ENCODE measurements at regions not wholly inside any gene's neighbourhood (a gene's known extent, or its start where the extent isn't known, plus 50 kb on each side); places are given as distances from the start of the nearest gene placed in this dataset.

DNA sequence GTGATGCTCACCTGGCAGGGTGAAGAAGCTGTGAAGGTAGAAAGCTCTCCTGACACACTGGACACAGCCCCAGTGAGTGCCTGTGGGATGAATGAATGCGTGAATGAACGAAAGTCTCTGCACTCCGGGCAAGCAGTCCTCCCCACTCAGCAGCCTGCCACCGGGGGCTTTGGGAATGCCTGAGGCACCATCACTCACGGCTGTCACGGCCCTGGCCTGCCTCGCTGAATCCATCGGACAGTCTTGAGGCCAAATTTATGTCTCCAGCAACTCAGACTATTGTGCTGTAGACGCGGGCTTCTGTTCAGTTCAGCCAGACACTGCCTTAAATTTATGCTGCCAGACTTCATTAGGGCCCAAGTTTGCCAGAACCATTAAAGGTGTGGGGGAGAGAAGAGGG lies 62.9 kb upstream of the TEX51 start:
- H3K27me3 ChIP-seq: no peaks in the 10 kb centered on the region
- no peak for DNase-seq (ENCODE audit: low spot score in 2 of 2)
- no peak overlapping the region for H3K27ac ChIP-seq
- no peaks in the 10 kb centered on the region for H3K4me1 ChIP-seq
- TF ChIP-seq POLR2AphosphoS5 (IDR thresholded peaks at IDR 0.05): no peak
- TF ChIP-seq EP300 (IDR thresholded peaks at IDR 0.05): no peak
- TF ChIP-seq, protein P1, sequence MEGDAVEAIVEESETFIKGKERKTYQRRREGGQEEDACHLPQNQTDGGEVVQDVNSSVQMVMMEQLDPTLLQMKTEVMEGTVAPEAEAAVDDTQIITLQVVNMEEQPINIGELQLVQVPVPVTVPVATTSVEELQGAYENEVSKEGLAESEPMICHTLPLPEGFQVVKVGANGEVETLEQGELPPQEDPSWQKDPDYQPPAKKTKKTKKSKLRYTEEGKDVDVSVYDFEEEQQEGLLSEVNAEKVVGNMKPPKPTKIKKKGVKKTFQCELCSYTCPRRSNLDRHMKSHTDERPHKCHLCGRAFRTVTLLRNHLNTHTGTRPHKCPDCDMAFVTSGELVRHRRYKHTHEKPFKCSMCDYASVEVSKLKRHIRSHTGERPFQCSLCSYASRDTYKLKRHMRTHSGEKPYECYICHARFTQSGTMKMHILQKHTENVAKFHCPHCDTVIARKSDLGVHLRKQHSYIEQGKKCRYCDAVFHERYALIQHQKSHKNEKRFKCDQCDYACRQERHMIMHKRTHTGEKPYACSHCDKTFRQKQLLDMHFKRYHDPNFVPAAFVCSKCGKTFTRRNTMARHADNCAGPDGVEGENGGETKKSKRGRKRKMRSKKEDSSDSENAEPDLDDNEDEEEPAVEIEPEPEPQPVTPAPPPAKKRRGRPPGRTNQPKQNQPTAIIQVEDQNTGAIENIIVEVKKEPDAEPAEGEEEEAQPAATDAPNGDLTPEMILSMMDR (IDR thresholded peaks at IDR 0.05): no peak
- TF ChIP-seq POLR2A (IDR thresholded peaks at IDR 0.05): no peak
- no peak overlapping the region for H3K4me3 ChIP-seq
- H3K9me3 ChIP-seq: no peaks in the 10 kb centered on the region
- WGBS: 52% methylated on average over 8 of the region's 10 CpGs
- H3K36me3 ChIP-seq: no peaks in the 10 kb centered on the region

DNA sequence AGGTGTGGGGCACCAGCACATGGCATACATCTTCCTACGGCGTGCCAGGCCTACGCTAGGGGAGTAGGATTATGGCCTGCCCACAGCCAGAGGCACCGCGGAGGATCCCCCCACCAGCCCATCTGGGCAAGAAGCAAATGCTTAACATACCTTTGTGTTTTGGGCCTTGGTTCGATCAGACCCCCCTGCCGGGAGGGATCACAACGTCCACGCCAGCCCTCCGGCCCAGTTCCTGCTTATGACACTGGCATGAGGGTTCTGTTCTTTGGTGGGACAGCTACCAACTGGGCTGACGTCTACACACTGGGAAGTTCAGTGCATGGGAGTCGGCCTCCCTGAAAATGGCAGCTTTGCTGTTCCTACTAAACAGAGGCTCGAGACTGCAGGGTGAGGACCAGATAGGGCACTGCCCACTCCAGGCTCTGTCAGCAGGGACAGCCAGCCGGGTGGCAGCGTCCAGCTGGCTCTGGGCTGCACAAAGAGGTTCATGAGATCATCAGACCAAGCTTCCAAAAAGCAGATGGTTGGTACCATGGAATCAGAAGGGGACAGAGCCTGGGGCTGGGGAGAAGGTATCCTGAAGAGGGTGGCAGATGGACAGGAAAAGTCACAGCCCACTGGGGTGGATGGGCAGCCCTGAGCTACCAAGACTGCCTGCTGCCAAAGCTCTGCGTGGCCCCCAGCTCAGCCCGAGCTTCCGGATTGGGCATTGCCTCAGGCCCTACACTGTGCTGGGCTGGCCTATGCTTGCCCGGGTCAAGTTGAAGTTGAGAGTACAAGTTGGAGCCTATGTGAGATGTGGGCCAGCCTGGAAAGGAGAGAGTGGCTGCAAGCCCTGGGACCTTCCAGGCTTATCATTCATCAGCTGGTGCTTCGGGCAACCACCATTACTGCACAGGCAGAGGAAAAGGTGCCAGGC lies 61.7 kb upstream of the TEX51 start:
- no peak overlapping the region for H3K27ac ChIP-seq
- H3K4me1 ChIP-seq: no peaks in the 10 kb centered on the region
- 76% methylated on average over 8 of the region's 20 CpGs for WGBS
- H3K9me3 ChIP-seq: no peaks in the 10 kb centered on the region
- no peak for DNase-seq (ENCODE audit: low spot score in 2 of 2)
- no peaks in the 10 kb centered on the region for H3K36me3 ChIP-seq
- TF ChIP-seq, protein P1 (IDR thresholded peaks at IDR 0.05): no peak
- TF ChIP-seq EP300 (IDR thresholded peaks at IDR 0.05) (no peak), POLR2A (IDR thresholded peaks at IDR 0.05) (no peak), POLR2AphosphoS5 (IDR thresholded peaks at IDR 0.05) (no peak)
- H3K27me3 ChIP-seq: no peaks in the 10 kb centered on the region
- H3K4me3 ChIP-seq: no peak overlapping the region

DNA sequence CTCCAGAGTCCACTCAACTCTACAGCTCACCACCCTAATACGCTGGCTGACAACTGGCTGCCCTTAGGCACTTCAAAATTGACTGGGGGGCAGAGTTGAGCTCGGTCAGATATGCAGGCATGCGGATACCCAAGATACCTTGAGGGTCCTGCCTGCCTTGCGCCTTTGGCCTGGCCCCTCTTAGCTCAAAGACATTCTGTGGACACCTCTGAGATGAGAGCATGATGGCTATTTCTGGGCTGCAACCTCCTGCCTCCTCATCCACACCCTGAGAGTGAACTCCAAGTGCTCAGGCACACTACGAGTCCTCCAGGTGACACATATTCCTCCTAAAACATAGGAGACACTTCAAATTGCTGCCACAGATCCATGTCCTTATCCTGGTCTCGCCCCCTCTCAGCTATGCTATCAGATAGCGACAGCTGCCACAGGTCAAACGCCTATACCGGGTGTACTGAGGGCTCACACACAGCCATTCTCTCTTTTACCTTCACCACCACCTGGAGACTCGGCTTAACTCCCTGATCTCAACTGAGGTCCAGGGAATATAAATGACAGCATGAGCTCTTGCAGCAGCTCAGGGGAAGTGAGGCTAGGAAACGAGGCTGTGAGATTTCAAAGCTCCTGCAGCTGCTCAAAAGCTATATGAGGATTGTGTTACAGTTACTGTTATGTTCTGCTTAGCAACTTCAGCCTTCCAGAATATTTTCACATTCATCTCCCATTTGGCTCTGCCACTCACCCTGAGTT lies 60.5 kb upstream of the TEX51 start:
- H3K4me3 ChIP-seq: no peak overlapping the region
- H3K27ac ChIP-seq: no peak overlapping the region
- no peaks in the 10 kb centered on the region for H3K27me3 ChIP-seq
- no peaks in the 10 kb centered on the region for H3K4me1 ChIP-seq
- no peak for DNase-seq (ENCODE audit: low spot score in 2 of 2)
- H3K36me3 ChIP-seq: no peaks in the 10 kb centered on the region
- WGBS: 76% methylated on average over 11 of the region's 11 CpGs
- no peaks in the 10 kb centered on the region for H3K9me3 ChIP-seq
- no peak for TF ChIP-seq EP300 (IDR thresholded peaks at IDR 0.05)

DNA sequence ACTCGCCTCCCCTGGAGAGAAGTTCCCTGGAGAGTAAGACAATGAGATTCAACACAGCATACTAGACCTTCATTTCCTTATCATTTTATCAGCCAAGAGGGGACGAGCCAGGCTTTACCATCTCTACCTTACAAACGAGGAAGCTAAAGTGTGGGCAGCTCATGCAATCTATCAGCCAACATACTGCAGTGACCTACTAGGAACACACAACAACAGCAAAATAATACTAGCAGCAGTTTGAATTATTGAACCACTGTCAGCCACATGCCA lies 60.0 kb upstream of the TEX51 start:
- no peak for DNase-seq (ENCODE audit: low spot score in 2 of 2)
- no peak overlapping the region for H3K4me3 ChIP-seq
- no peaks in the 10 kb centered on the region for H3K36me3 ChIP-seq
- H3K4me1 ChIP-seq: no peaks in the 10 kb centered on the region
- 54% methylated on average over 3 of the region's 3 CpGs for WGBS
- TF ChIP-seq EP300 (IDR thresholded peaks at IDR 0.05) (no peak), POLR2AphosphoS5 (IDR thresholded peaks at IDR 0.05) (no peak), POLR2A (IDR thresholded peaks at IDR 0.05) (no peak)
- TF ChIP-seq, protein P1 (IDR thresholded peaks at IDR 0.05): no peak
- no peaks in the 10 kb centered on the region for H3K27me3 ChIP-seq
- no peak overlapping the region for H3K27ac ChIP-seq
- H3K9me3 ChIP-seq: no peaks in the 10 kb centered on the region

DNA sequence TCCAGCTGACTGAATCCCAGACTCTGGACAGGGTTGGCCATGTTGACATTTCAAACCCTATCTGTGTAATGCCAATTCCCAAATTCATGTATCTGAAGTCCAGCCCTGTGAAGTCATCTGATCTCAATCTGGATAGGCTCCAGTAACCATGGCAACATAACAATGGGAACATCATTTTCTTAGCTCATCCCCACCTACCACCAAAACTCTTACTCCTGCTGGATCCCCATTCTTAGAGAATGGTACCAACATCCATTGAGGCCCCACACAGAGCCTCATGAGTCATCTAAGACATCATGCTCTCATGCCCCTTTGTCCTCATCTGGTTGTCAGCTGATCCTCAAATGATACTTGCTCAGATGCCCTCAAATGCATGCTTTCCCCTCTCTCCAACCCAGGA lies 58.9 kb upstream of the TEX51 start:
- H3K9me3 ChIP-seq: no peaks in the 10 kb centered on the region
- H3K36me3 ChIP-seq: no peaks in the 10 kb centered on the region
- H3K27ac ChIP-seq: no peak overlapping the region
- no peak for TF ChIP-seq POLR2A (IDR thresholded peaks at IDR 0.05)
- TF ChIP-seq POLR2AphosphoS5 (IDR thresholded peaks at IDR 0.05): no peak
- TF ChIP-seq EP300 (IDR thresholded peaks at IDR 0.05): no peak
- TF ChIP-seq, protein P1 (IDR thresholded peaks at IDR 0.05): no peak
- no peaks in the 10 kb centered on the region for H3K4me1 ChIP-seq
- no peak for DNase-seq (ENCODE audit: low spot score in 2 of 2)
- H3K4me3 ChIP-seq: no peak overlapping the region
- no peaks in the 10 kb centered on the region for H3K27me3 ChIP-seq

Measured in suprapubic skin (tissue), 4 donors.